Chondrocyte (in vitro differentiated cells): ENCODE measurements at regions not wholly inside any gene's neighbourhood (a gene's known extent, or its start where the extent isn't known, plus 50 kb on each side); places are given as distances from the start of the nearest gene placed in this dataset.

Experiments used
- DNase-seq: peaks from one replicate; pipeline ENCODE4 v3.0.0; 2021; ENCODE audit warnings: mixed read lengths, low spot score
- H3K27ac Mint-ChIP-seq: one replicate; pipeline ENCODE4 v1.8.0; 2021; ENCODE audit warnings: mild to moderate bottlenecking, moderate library complexity, mixed read lengths; ENCODE audit not compliant: unreplicated experiment
- H3K27me3 Mint-ChIP-seq: 2 replicates; pipeline ENCODE4 v1.8.0; 2021; ENCODE audit warnings: low read depth, mixed read lengths
- H3K36me3 Mint-ChIP-seq: 2 replicates; pipeline ENCODE4 v1.8.0; 2021; ENCODE audit warnings: low read depth, mixed read lengths
- H3K4me1 Mint-ChIP-seq: 2 replicates; pipeline ENCODE4 v1.8.0; 2021; ENCODE audit warnings: low read depth, mild to moderate bottlenecking, mixed read lengths
- H3K4me3 Mint-ChIP-seq: one replicate; pipeline ENCODE4 v1.8.0; 2021; ENCODE audit warnings: mild to moderate bottlenecking, moderate library complexity, mixed read lengths; ENCODE audit not compliant: unreplicated experiment
- H3K9me3 Mint-ChIP-seq: 2 replicates; pipeline ENCODE4 v1.8.0; 2021; ENCODE audit warnings: low read depth, mixed read lengths
- TF ChIP-seq, protein P1 (sequence below): fragments of 200-600 bp; sonication (generic); IDR thresholded peaks from 2 replicates; pipeline ENCODE4 v1.5.0; 2021; ENCODE audit warnings: antibody characterized with exemption, mild to moderate bottlenecking, moderate library complexity

DNA sequence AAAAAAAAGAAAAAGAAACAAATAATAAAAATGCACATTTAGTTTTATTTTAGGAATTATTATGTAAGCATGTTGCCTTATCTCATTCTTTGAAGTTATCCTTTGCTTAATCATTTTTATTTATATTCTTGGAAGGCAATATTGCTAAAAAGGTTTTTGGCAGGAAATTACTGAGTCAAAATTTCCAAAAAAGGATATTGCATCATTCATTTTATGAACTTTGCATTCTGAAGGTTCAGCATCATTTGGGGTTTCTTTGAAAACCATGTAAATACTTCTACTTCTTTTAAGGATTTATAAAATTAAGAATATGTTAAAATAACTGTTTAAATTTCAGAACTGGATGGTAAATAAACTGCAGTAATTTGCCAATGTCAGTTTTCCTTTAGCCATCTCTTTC, 94.2 kb upstream of the CTNND2 start:
- H3K36me3 Mint-ChIP-seq = no peaks in the 10 kb centered on the region
- DNase-seq = no peak
- H3K27ac Mint-ChIP-seq = no peak overlapping the region
- H3K9me3 Mint-ChIP-seq = no peaks in the 10 kb centered on the region
- peaks cover under 1% of the 10 kb centered on the region for H3K27me3 Mint-ChIP-seq
- TF ChIP-seq, protein P1, sequence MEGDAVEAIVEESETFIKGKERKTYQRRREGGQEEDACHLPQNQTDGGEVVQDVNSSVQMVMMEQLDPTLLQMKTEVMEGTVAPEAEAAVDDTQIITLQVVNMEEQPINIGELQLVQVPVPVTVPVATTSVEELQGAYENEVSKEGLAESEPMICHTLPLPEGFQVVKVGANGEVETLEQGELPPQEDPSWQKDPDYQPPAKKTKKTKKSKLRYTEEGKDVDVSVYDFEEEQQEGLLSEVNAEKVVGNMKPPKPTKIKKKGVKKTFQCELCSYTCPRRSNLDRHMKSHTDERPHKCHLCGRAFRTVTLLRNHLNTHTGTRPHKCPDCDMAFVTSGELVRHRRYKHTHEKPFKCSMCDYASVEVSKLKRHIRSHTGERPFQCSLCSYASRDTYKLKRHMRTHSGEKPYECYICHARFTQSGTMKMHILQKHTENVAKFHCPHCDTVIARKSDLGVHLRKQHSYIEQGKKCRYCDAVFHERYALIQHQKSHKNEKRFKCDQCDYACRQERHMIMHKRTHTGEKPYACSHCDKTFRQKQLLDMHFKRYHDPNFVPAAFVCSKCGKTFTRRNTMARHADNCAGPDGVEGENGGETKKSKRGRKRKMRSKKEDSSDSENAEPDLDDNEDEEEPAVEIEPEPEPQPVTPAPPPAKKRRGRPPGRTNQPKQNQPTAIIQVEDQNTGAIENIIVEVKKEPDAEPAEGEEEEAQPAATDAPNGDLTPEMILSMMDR = no peak
- H3K4me3 Mint-ChIP-seq = no peak overlapping the region
- H3K4me1 Mint-ChIP-seq = no peaks in the 10 kb centered on the region

DNA sequence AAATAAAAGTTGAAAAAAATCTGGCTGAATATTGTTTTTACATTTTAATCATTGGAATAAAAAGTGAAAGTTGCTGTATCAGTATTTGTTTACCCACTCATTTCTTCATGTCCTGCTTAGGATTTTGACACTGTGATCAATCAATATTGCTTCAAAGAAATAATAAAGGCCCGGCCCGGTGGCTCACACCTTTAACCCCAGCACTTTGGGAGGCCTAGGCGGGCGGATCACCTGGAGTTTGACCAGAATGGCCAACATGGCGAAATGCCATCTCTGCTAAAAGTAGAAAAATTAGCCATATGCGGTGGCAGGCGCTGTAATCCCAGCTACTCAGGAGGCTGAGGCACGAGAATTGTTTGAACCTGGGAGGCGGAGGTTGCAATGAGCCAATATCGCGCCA, 93.7 kb upstream of the CTNND2 start:
- H3K4me3 Mint-ChIP-seq = no peak overlapping the region
- H3K36me3 Mint-ChIP-seq = no peaks in the 10 kb centered on the region

DNA sequence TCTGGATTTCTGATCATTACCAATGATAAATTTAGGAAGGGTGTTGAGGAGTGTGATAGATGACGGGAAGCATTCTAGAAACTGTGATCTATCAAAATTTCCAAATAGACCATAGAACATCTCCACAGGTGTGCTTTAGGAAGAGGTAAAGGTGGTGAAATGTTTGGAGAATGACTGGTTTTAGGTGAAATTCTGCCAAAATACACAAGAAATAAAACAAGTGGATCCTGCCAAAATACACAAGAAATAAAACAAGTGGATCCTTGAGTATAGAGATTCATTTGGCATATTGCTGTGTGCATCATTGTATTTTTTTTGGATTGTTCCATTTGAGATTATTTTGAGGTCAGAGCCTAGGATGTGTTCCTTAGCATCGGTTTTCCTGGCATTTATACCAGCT, 88.3 kb upstream of the CTNND2 start:
- Mint-ChIP-seq H3K36me3 (no peaks in the 10 kb centered on the region), H3K4me1 (no peaks in the 10 kb centered on the region), H3K27ac (no peak overlapping the region), H3K27me3 (no peaks in the 10 kb centered on the region), H3K4me3 (no peak overlapping the region), H3K9me3 (no peaks in the 10 kb centered on the region)
- no peak for DNase-seq
- TF ChIP-seq, protein P1 = no peak

More for the DNA sequence above, 93.7 kb upstream of the CTNND2 start:
- Mint-ChIP-seq H3K27me3 (no peaks in the 10 kb centered on the region), H3K4me1 (no peaks in the 10 kb centered on the region), H3K9me3 (no peaks in the 10 kb centered on the region), H3K27ac (no peak overlapping the region)
- no peak for DNase-seq
- TF ChIP-seq, protein P1 = no peak

DNA sequence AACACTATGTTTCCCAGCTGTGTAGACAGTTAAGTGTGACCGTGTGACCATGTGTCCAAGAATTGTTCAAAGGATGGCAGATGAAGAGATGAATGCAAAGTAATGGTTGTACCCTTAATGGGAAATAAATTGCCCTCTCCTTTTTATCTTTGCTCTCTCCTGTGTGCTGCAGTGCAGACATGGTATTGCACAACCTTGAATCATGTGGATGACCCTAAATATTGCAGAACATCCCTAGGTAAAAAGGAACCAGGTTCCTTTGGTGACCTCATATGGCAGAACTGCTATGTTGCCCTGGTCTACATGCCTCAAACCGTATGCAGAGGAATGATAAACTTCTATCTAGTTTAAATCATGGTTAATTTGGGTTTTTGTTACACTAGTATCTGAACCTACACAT, 81.7 kb upstream of the CTNND2 start:
- Mint-ChIP-seq H3K27me3 (peaks cover 2% of the 10 kb centered on the region), H3K36me3 (no peaks in the 10 kb centered on the region), H3K27ac (no peak overlapping the region), H3K4me1 (no peaks in the 10 kb centered on the region), H3K4me3 (no peak overlapping the region), H3K9me3 (no peaks in the 10 kb centered on the region)
- TF ChIP-seq, protein P1 = no peak
- no peak for DNase-seq

DNA sequence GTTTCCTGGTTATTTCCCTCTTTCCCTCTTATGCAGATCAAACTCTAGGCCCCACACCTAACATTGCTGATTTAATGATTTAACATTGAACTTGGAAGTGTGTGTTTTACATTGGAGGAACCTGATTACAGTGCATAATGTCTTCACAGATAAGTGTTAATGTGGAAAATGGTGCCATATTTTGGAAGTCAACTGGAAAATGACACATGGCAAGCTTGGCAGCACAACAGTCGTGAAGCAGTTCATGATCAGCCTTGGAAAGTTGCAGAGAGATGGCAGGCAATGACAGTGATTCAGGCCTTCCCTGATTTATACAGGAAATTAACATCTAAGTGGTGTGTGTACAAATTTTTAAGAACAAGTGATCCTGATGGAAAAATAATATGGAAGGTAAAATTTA, 80.0 kb upstream of the CTNND2 start:
- Mint-ChIP-seq H3K36me3 (no peaks in the 10 kb centered on the region), H3K9me3 (no peaks in the 10 kb centered on the region), H3K27ac (no peak overlapping the region)

More for the DNA sequence above, 80.0 kb upstream of the CTNND2 start:
- DNase-seq = no peak
- TF ChIP-seq, protein P1 = no peak
- Mint-ChIP-seq H3K4me3 (no peak overlapping the region), H3K27me3 (peaks cover 2% of the 10 kb centered on the region), H3K4me1 (no peaks in the 10 kb centered on the region)
